H7 (cell line): ENCODE measurements at regions not wholly inside any gene's neighbourhood (a gene's known extent, or its start where the extent isn't known, plus 50 kb on each side); places are given as distances from the start of the nearest gene placed in this dataset.
"Not testable (repeated sequence)": the region's sequence is repeated elsewhere in the genome, so short reads cannot be mapped to it uniquely, and the experiment has no call there.

Source experiments
- DNase-seq: peaks from one replicate; pipeline ENCODE4 v3.0.0; 2012
- H3K27me3 ChIP-seq: 2 replicates; pipeline ENCODE4 v1.6.0; 2011; ENCODE audit warnings: mild to moderate bottlenecking, low read length; ENCODE audit not compliant: control insufficient read depth, insufficient read depth
- H3K36me3 ChIP-seq: replicated peaks from 2 replicates; pipeline ENCODE4 v1.5.1; 2011; ENCODE audit warnings: low read length; ENCODE audit not compliant: control insufficient read depth, insufficient read depth
- H3K4me3 ChIP-seq: 2 replicates; pipeline ENCODE4 v1.5.1; 2011; ENCODE audit warnings: low read depth, mild to moderate bottlenecking, control low read depth, low read length, moderate library complexity; ENCODE audit not compliant: insufficient read depth

- not testable (repeated sequence) for H3K27me3 ChIP-seq, H3K36me3 ChIP-seq, H3K4me3 ChIP-seq, DNase-seq
Observed at GRCh38 chrX:101738867-101739266, 79.2 kb upstream of the ARMCX2 start.

DNA sequence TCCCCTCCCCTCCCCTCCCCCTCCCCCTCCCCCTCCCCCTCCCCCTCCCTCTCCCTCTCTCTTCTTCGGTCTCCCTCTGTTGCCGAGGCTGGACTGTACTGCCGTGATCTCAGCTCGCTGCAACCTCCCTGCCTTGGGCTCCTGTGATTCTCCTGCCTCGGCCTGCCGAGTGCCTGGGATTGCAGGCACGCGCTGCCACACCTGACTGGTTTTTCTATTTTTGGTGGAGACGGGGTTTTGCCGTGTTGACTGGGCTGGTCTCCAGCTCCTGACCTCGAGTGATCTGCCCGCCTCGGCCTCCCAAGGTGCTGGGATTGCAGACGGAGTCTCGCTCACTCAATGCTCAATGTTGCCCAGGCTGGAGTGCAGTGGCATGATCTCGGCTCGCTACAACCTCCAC is 78.8 kb upstream of the ARMCX2 start:
- not testable (repeated sequence) for H3K27me3 ChIP-seq, DNase-seq, H3K36me3 ChIP-seq, H3K4me3 ChIP-seq

DNA sequence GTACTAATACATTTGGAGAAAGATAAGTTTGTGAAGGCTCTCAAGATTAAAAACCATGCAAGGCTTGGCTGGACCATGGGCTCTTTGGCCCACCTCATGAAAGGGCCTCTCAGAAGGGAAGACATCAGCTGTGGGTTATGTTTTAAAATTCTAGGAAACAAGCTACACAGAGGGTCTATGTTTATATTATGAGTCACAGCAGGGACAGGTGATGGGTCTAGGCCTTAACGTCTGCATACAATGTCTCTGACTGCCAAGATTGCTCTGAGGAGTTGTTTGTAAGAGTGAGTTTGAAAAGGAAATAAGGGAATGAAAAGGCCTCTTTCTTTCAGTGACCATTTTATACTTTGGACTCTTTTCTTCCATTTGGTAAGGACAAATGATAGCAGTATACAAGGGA is 77.0 kb upstream of the ARMCX2 start:
- H3K27me3 ChIP-seq, result no peaks in the 10 kb centered on the region
- DNase-seq, result no peak
- no peaks in the 10 kb centered on the region for H3K36me3 ChIP-seq

DNA sequence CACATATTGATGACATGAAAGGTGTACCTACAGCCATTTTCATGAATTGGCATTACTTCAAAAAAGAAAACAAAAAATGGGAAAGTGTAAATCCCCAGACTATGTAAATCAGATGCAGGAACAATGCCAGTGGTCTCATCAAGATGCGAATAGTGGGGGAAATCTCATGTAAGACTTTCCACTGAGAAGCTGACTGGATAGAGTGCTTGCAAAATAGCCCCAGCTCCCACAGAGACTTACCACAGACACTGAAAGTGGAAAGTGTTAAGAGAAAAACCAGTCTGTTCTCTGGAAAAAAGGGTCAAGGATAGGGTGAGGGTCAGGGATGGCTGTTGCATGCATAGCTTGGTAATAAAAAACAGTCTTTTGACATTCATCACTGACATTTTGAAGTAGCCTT is 73.2 kb upstream of the ARMCX2 start:
- Histone ChIP-seq H3K27me3 (no peaks in the 10 kb centered on the region), H3K36me3 (no peaks in the 10 kb centered on the region), H3K4me3 (no peak overlapping the region)
- no peak for DNase-seq

More for the DNA sequence above, 77.0 kb upstream of the ARMCX2 start:
- H3K4me3 ChIP-seq, result no peak overlapping the region

DNA sequence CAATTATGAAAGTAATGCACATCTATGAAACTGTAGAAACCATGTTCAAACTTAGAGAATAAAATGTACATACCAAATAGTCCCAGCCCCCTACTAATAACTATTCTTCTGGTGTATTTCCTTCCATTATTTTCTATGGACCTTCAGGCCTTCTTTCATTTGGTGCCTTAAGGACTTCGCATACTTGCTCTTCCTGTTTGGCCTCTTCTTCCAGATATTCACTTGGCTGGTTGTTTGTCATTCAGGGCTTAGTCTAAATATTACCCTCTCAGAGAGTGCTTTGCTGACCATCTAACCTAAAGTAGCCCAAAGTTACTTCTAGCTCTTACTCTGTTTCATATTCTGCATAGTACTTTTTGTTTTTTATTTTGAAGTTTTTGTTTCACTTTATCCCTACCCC is 70.3 kb upstream of the ARMCX2 start:
- Histone ChIP-seq H3K4me3 (no peak overlapping the region), H3K36me3 (no peaks in the 10 kb centered on the region)
- no peak for DNase-seq

More for the DNA sequence above, 70.3 kb upstream of the ARMCX2 start:
- no peaks in the 10 kb centered on the region for H3K27me3 ChIP-seq
